Esophagus muscularis mucosa (tissue), 4 donors: ENCODE measurements at regions not wholly inside any gene's neighbourhood (a gene's known extent, or its start where the extent isn't known, plus 50 kb on each side); places are given as distances from the start of the nearest gene placed in this dataset.

Experiments
- DNase-seq: peaks from one replicate; pipeline ENCODE4 v3.0.0-alpha.2; 2017; ENCODE audit errors: extremely low spot score
- H3K27ac ChIP-seq, 4 donors: fragments of 200-600 bp; sonication (generic); replicated peaks in 1 of 4; 1 replicate in 3 of 4; 2 replicates in 1 of 4; pipeline ENCODE4 v1.5.1; 2016 to 2019; ENCODE audit warnings: mild to moderate bottlenecking in 1 of 4
- H3K27me3 ChIP-seq, 4 donors: fragments of 200-600 bp; sonication (generic); one replicate each; pipeline versions ENCODE4 v1.5.1 to v1.6.0; 2016 to 2019
- H3K36me3 ChIP-seq, 4 donors: fragments of 200-600 bp; sonication (generic); one replicate each; pipeline ENCODE4 v1.5.1; 2016 to 2019
- H3K4me1 ChIP-seq, 4 donors: fragments of 200-600 bp; sonication (generic); one replicate each; pipeline ENCODE4 v1.5.1; 2016 to 2019
- H3K4me3 ChIP-seq, 4 donors: fragments of 200-600 bp; sonication (generic); 1 replicate in 2 of 4; 2 replicates in 2 of 4; pipeline ENCODE4 v1.5.1; 2016 to 2019; ENCODE audit warnings: mild to moderate bottlenecking in 4 of 4, moderate library complexity in 1 of 4
- H3K9me3 ChIP-seq, 4 donors: fragments of 200-600 bp; sonication (generic); 1 replicate in 3 of 4; 2 replicates in 1 of 4; pipeline ENCODE4 v1.5.1; 2016 to 2019
- CTCF ChIP-seq, 3 experiments: fragments of 200-600 bp in 2 of 3; fragments of 450-650 bp in 1 of 3; sonication (generic) in 2 of 3; IDR thresholded peaks; one replicate each; pipeline ENCODE4 v1.5.1; 2017 to 2019; ENCODE audit warnings: antibody characterized with exemption in 3 of 3, mild to moderate bottlenecking in 2 of 3, moderate library complexity in 1 of 3
- EP300 ChIP-seq: sonication (generic); formaldehyde crosslinking; IDR thresholded peaks from one replicate; pipeline ENCODE4 v1.6.1; 2017; ENCODE audit warnings: antibody characterized with exemption
- POLR2A ChIP-seq: fragments of 450-650 bp; IDR thresholded peaks from one replicate; pipeline ENCODE4 v1.6.1; 2017; ENCODE audit warnings: antibody characterized with exemption, moderate library complexity, mild to moderate bottlenecking, low read depth
- POLR2AphosphoS5 ChIP-seq, 2 donors: sonication (generic); formaldehyde crosslinking; IDR thresholded peaks; one replicate each; pipeline ENCODE4 v1.6.1; 2017; ENCODE audit warnings: antibody characterized with exemption in 2 of 2
- WGBS: methylation state at CpG from one replicate; pipeline ENCODE4 v1.1.5; 2018; 5-methylcytosine and 5-hydroxymethylcytosine counted together
- intact Hi-C: fragments of 100-400 bp; cut with DNase I; formaldehyde crosslinking; loops from one replicate; pipeline ENCODE4 v1.15.1; 2023

- H3K4me3 ChIP-seq, result no peak overlapping the region
- intact Hi-C loops, result no loop called here
- H3K27ac ChIP-seq, result no peak overlapping the region
- no peaks in the 10 kb centered on the region for H3K27me3 ChIP-seq
- no peak for TF ChIP-seq CTCF (IDR thresholded peaks at IDR 0.05)
- TF ChIP-seq POLR2AphosphoS5 (IDR thresholded peaks at IDR 0.05), result no peak
- no peak for TF ChIP-seq EP300
- no peak for TF ChIP-seq POLR2A
- H3K9me3 ChIP-seq, result no peaks in the 10 kb centered on the region
- DNase-seq, result no peak
- no peaks in the 10 kb centered on the region for H3K4me1 ChIP-seq
- H3K36me3 ChIP-seq, result no peaks in the 10 kb centered on the region
Observed at GRCh38 chr6:54609981-54610380, 236.6 kb upstream of the FAM83B start.

GRCh38 chr6:54613596-54613995 lies 233.0 kb upstream of the FAM83B start:
- intact Hi-C loops, result no loop called here
- no peaks in the 10 kb centered on the region for H3K36me3 ChIP-seq
- WGBS, result 82% methylated on average over 1 of the region's 1 CpG
- H3K27me3 ChIP-seq, result no peaks in the 10 kb centered on the region
- TF ChIP-seq POLR2A (no peak), EP300 (no peak), POLR2AphosphoS5 (IDR thresholded peaks at IDR 0.05) (no peak), CTCF (IDR thresholded peaks at IDR 0.05) (no peak)
- DNase-seq, result no peak
- H3K4me1 ChIP-seq, result peaks cover 0 to 18% (median 10%) of the 10 kb centered on the region in 4 donors
- no peak overlapping the region for H3K27ac ChIP-seq
- H3K4me3 ChIP-seq, result no peak overlapping the region
- H3K9me3 ChIP-seq, result no peaks in the 10 kb centered on the region

- TF ChIP-seq POLR2A (no peak), EP300 (no peak), POLR2AphosphoS5 (IDR thresholded peaks at IDR 0.05) (no peak), CTCF (IDR thresholded peaks at IDR 0.05) (no peak)
- H3K27me3 ChIP-seq, result no peaks in the 10 kb centered on the region
- intact Hi-C loops, result no loop called here
- H3K36me3 ChIP-seq, result no peaks in the 10 kb centered on the region
- H3K4me1 ChIP-seq, result peaks cover 0 to 18% (median 10%) of the 10 kb centered on the region in 4 donors
- H3K27ac ChIP-seq, result no peak overlapping the region
- 88% methylated on average over 9 of the region's 9 CpGs for WGBS
- no peak overlapping the region for H3K4me3 ChIP-seq
- no peaks in the 10 kb centered on the region for H3K9me3 ChIP-seq
- no peak for DNase-seq
Observed at GRCh38 chr6:54614499-54615195, 231.9 kb upstream of the FAM83B start.

GRCh38 chr6:54617730-54618129 lies 228.8 kb upstream of the FAM83B start:
- Histone ChIP-seq H3K27ac (peak overlapping the region; percentile 28 to 64 (median 40)), H3K36me3 (no peaks in the 10 kb centered on the region), H3K4me3 (no peak overlapping the region), H3K27me3 (no peaks in the 10 kb centered on the region), H3K9me3 (no peaks in the 10 kb centered on the region), H3K4me1 (peaks cover 0 to 18% (median 10%) of the 10 kb centered on the region in 4 donors)
- no peak for TF ChIP-seq CTCF (IDR thresholded peaks at IDR 0.05)
- peak in 1 of 2 donors; percentile 9 for TF ChIP-seq POLR2AphosphoS5 (IDR thresholded peaks at IDR 0.05)
- WGBS, result 7% methylated on average over 1 of the region's 1 CpG
- intact Hi-C loops, result no loop called here
- no peak for DNase-seq

- DNase-seq, result no peak
- Histone ChIP-seq H3K9me3 (no peaks in the 10 kb centered on the region), H3K36me3 (no peaks in the 10 kb centered on the region), H3K4me1 (peaks cover 0 to 18% (median 10%) of the 10 kb centered on the region in 4 donors), H3K4me3 (no peak overlapping the region), H3K27ac (peak overlapping the region in 1 of 4 donors; percentile 64), H3K27me3 (no peaks in the 10 kb centered on the region)
- no peak for TF ChIP-seq EP300
- no peak for TF ChIP-seq CTCF (IDR thresholded peaks at IDR 0.05)
- TF ChIP-seq POLR2AphosphoS5 (IDR thresholded peaks at IDR 0.05), result no peak
- TF ChIP-seq POLR2A, result no peak
- intact Hi-C loops, result no loop called here
Observed at GRCh38 chr6:54618572-54618971, 228.0 kb upstream of the FAM83B start.
